GM12874 (cell line): ENCODE measurements at regions not wholly inside any gene's neighbourhood (a gene's known extent, or its start where the extent isn't known, plus 50 kb on each side); places are given as distances from the start of the nearest gene placed in this dataset.

Experiments
- CTCF ChIP-seq: IDR thresholded peaks from 2 replicates; pipeline ENCODE4 v1.5.1; 2011; ENCODE audit warnings: low read depth, mild to moderate bottlenecking, control low read depth, low read length, moderate library complexity; ENCODE audit not compliant: insufficient read depth

GRCh38 chr5:30149526-30149925, 1044.0 kb upstream of the CDH6 start:
- TF ChIP-seq CTCF = no peak

GRCh38 chr5:30147976-30148375, 1045.5 kb upstream of the CDH6 start:
- TF ChIP-seq CTCF = no peak

- no peak for TF ChIP-seq CTCF
These were observed 1051.1 kb upstream of the CDH6 start for GRCh38 chr5:30142432-30142831.

- no peak for TF ChIP-seq CTCF
These were observed 1072.4 kb upstream of the CDH6 start for GRCh38 chr5:30121043-30121442.

- TF ChIP-seq CTCF = no peak
These were observed 1076.4 kb upstream of the CDH6 start for GRCh38 chr5:30117135-30117534.

- TF ChIP-seq CTCF = no peak
These were observed 1079.9 kb upstream of the CDH6 start for GRCh38 chr5:30113542-30113941.

- TF ChIP-seq CTCF = no peak
These were observed 1080.6 kb upstream of the CDH6 start for GRCh38 chr5:30112867-30113266.

GRCh38 chr5:30108051-30108450, 1085.4 kb upstream of the CDH6 start:
- TF ChIP-seq CTCF = no peak
